COLO829 (cell line): ENCODE measurements at regions not wholly inside any gene's neighbourhood (a gene's known extent, or its start where the extent isn't known, plus 50 kb on each side); places are given as distances from the start of the nearest gene placed in this dataset.

Experiments
- DNase-seq: peaks from one replicate; pipeline ENCODE4 v3.0.0; 2012; ENCODE audit warnings: low spot score

DNA sequence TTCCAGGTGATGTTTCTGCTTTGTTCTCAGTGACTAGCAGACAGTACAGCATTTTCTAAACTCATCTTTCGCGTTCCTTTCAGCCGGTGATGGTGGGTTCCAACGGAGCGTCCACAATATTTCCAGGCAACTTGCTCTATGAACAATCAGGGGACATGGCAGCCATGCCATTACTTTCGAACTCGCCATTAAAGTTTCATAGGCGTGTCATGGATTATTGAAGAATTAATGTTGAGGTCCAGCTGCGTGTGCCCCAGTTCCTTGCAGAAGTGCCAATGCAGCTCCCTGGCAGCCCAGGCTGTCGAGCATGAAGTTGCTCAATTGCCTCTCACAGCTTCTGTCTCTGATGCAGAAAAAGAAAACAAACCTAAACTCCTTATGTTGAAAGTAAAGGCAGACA is 262.2 kb downstream of the IRX2 start:
- DNase-seq = no peak

DNA sequence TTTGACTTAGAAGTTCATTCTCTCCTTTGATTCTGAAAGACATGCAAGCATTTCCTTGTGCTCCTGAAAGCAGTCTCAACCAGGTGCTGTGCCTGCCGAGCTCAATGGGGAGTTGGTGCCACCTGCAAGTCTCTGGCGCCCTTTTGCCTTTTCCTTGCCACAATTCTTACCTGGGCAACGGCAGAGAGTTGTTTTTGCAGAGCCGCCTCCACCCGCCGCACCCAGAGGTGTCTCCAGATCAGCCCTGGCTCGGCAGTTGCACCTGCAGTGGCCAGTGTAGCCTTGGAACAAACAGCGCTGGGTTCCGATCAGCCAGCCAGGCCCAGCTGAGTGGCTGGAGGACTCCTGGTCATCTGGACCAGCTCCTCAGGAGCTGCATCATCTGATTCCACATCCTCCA is 262.9 kb downstream of the IRX2 start:
- DNase-seq = no peak

DNA sequence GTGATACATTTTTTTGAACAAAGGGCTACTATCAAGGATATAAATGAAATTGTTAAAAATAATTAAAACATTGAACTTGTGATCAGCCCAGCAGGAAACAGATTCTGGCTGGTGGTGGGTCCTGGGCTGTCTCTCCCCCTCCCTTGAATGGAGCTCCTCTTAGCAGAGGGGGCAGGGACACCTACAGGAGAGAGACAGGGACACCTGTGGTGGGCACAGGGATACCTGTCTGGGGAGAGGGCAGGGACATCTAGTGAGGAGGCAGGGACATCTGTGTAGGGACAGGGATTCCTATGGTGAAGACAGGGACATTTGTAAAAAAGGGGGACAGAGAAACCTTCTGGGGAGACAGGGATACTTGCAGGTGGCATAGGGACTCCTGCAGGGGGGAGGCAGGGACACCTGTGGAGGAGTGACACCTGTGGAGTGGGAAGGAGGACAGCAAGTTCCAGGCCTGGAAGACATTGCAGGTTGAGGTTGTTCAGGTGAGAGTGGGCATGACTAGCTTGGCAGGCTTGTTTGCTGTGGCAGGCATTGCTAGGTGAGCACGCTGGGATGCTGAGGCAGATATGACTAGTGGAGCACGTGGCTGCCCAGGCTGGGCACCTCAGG is 264.2 kb downstream of the IRX2 start:
- no peak for DNase-seq

DNA sequence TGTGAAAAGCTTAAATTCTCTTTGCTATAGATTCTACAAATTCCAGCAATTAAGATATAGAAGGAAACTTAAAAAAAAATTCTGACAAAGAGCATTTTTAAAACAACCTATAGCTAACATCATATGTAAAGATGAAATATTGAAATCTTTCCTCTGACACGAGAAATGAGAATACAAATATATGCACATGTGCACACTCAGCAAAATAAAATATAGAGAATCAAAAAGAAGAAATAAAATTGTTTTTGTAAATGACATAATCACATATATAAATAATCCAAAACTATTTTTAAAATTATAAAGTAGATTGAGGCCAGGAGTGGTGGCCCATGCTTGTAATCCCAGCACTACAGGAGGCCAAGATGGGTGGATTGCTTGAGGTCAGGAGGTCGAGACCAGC is 265.1 kb downstream of the IRX2 start:
- DNase-seq = no peak

DNA sequence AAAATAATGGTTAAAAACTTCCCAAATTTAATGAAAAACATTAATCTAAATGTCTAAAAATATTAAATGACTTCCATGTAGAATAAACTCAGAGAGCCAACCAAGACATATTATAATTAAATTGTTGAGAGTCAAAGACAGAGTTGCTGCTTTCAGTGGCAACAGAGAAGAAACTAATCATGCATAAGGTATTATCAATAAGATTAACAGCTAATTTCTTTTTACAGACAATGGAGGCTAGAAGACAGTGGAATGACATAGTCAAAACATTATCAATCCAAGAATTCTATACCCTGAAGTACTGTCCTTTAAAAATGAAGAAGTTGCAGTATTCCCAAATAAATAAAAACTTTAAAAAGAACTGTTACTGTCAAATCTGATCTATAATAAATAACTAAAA is 268.7 kb downstream of the IRX2 start:
- DNase-seq = no peak

DNA sequence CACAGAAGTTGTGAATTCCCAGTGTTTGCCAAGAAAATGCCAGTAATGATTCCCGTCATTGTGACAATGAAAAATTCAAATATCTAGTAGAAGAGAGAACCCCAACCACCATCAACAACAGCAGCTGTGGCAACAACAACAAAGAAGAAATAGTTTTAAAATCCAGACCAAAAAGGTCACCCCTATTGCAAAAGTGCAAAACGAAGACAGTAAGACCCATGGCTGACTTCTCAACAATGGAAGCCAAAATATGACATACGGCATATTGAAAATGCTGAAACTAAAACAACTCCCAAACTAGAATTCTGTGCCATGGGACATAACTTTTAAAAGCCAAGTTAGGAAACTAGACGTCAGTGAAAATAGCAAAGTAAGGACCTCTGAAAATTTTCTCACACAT is 270.6 kb downstream of the IRX2 start:
- DNase-seq = no peak

DNA sequence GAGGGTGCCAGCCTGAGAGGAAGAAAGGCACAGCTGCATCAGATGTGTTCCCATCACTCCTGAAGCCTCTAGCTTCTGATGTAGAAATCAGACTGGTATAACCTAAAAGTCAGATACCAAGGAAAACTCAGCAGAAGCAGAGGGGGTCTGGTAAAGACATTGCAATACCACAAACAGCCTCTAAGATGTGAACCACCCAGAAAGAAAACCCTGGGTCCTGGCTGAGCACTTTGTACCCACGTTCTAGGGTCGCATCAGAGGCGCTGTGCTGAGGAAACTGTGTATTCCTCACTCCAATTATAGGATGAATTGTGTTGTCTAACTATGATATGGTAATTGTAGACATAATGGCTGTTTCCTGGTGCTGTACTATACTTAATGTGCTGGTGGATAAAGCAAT is 275.6 kb downstream of the IRX2 start:
- no peak for DNase-seq

DNA sequence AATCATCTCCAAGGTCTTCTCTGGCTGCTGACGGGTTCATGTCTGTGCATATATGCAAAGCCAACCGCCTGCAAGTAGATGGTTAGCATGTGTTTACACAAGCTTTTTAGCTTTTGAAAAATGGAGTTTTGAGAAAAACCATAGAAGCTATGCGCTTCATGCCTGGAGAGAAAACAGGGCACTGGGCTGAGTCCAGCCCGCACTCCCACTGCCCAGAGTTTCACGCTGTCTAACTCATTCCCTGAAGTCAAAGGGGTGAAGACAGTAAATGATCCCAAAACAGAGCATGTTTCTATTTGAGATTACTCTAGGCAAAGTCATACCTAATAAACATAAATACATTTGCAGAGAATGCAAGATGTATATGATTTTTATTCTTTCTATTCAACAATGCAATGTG is 278.8 kb downstream of the IRX2 start:
- no peak for DNase-seq

DNA sequence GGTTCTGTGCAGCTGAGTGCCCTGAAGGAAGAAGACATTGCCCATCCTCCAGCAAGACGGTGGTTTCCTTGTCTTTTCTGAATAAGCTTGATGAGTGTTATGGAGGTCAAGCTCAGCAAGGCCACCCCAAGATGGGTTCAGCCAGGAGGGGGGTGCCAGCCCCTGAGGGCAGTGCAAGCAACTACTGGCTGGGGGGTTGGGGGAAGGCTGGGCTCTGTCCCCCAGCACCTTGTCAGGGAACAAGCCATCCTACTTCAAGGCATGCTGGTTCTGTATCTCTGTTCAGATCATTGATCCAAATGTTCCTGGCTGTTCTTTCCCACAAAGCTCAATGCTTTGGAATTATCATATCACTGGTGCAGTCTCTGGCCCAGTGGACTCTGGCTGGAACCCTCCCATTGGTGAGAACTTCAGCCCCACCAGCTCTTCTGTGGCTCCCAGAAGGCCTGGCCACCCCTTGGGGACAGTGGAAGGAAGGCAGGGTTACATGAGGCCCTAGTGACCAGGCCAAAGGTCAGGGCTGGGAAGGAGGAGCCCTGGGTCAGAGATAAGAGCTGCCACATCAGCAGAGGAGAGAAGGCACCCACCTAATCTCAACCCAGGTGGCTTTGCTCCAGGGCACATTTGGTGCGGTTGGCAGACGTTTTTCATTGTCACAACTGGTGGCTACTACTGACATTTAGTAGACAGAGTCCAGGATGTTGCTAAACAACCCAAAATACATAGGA is 280.2 kb downstream of the IRX2 start:
- DNase-seq = no peak

DNA sequence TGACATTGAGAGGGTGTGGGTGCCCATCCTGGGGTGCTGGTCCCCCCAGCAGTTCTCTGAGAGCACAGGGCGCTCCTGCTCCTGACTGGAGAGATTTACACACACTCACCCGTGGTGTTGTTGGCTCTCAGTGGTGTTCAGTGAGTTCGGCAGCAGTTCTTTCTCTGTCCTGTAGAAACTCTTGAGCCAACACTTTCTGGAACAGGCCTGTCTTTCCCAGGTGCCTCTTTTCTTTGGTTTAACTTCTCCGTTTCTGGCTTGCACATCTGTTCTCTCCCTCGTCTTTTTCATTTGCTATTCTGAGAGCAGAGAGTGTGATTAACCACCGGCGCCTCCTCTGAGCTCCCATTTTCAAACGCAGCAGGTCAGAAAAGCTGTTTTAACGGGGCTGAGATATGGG is 284.5 kb downstream of the IRX2 start:
- no peak for DNase-seq

DNA sequence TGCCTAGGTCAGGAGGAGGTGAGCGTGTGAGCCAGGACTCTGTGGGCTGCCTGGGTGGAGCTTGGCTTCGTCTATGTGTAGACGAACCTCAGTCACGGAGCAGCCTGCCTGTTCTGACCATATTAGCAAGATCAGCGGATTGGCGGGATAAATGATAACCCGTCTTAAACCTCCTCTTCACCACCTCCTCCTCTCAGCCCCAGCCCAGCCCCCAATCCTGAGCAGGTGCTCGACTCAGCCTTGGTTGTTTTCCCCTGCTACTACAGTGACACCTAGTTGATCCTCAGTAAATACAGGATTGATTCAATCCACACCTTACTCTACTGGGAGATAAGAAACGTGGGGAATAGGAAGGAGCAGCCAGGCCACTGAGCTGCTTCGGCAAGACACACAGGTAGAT is 286.1 kb downstream of the IRX2 start:
- no peak for DNase-seq

DNA sequence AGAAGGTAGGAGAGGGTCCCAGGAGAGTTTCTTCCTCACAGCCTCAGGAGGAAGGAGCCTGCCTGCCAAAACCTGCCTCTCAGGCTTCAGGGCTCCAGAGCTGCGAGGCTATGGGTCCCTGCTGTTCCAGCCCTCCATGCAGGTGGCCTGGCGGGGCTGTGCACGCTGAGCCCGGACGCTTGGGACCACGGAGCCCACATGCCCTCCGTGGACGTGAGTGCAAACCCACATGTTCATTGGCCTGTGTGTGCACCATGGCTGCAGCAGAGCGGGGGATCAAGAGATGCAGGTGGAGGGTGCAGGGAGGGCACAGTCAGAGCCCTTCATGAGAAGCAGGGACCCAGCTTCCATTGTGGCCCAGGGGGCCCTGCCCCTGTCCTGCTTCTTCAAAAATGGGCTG is 287.3 kb downstream of the IRX2 start:
- no peak for DNase-seq

DNA sequence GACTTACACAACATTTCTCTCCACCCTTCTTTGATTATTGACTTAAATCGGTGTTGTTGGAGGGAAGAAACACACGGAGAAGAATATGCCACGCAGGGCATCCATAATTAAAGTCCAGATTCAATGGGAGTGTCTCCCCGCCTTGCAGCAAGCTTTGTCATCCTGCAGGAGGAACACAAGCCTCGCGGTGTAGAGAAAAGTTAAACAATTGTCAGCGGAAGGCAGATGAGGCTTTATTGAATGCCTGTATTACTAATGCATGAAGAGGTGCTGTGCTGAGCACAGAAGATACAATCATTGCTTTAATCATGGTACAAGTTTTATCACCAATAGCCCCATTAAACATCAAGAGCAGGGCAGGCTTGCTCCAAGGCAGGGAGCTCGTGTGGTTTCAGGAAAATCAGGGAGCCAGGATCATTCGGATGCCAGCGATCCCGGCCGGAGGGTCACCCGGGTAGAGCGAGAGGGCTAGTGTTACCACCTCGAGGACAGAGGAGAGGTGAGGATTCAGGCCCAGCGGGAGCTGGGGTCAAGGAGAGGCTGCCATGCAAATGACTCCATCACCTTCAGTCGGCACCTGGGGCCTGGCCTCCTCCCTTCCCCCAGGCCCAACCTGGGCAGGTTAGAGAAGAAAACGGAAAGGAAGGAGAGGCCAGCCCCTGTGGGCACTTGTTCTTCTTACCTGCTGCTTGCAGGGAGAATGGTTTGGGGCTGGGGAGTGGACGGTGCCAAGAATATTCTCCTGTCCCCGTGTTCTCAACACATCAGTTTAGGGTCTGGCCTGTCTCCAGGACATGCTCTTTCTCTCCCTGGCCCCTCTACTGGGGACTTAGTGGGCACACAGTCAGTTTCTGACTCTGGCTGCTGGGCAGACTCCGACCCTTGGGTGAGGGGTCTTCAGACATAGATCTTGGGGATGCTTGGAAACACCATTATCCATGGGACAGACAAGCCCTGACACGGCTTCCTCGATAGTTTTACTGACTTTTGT is 289.5 kb downstream of the IRX2 start:
- DNase-seq = no peak

DNA sequence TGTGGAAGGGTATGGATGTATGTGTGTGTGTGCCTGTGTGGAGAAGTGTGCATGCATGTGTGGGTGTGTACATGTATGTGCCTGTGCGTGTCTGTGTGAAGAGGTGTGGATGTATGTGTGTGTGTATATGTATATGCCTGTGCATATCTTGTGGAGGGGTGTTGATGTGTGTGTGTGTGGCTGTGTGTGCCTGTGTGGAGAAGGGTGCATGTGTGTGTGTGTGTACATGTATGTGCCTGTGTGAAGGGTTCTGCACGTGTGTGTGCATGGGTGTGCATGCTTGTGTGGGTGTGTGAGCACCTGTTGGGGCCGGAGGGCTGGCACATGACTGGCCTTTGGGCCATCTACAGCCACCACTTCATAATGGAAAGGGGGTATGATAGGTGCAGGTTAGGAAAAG is 291.4 kb downstream of the IRX2 start:
- DNase-seq = no peak

DNA sequence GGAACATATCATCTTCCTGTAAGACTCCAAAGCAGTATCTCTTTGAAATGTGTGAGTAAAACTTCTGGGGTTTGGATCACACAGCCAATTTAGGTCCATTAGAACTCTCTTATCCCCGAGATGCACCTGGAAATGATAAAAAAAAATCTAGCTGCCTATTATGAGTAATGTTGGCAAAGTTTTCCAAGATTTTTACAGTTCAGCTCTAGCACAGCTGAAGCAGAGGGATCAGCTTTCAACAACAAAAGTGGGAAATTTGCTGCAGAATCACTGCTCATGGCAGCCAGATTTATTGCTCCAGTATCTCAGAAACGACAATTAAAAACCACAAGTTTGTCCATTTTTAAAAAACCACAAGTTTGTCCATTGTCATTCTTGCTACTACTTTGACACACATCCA is 292.2 kb downstream of the IRX2 start:
- DNase-seq = no peak

DNA sequence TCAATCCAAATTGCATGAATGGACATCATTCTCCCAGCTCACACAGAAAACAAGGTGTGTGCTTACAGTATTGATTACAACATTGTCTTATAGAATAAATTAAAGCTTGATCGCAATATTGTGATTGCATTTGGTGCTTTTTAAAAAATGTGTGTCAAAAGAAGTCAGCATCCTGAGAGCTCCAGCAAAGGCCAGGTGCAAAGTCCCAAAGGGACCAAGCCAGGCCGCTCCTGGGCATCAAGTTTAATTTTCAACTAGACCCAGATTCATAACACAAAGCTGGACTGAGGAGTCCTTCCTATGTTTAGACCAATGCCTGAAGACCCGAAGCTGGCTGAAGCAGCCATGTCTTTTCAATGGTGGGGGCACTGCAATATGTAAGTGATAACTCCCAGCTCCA is 295.6 kb downstream of the IRX2 start:
- no peak for DNase-seq

DNA sequence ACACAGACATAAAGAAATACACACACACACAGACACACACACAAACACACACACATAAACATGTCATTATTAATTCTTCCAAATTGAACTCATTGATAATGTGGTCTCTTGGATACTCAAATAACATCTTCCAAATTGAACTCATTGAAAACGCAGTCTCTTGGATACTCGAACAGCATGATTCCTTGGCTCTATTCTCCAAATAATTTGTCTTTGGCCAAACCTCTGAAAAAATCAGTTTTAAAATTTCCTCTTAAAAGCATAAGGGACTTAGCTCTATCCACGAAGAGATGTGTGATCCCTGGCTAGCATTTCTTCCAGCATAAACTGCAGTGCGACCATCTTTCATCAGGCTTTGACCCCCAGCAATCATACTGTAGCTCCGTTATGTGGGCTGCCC is 296.6 kb downstream of the IRX2 start:
- DNase-seq = no peak

DNA sequence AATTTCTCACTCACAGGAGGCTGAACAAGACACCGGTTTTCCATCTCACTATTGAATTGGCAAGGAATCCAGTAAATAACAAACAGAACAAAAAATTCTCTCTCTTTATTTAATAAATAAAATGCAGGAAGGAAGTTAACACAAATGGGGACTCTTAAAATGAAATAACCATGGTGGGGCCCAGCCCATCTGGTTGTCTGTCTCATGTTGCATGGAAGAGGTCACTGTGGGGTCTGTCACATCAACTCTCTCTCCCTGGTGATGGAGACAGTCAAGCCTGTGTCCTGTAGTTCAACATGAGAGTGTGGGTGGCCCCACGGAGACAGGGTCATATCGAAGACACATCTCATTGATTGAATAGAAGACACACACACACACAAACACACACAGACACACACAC is 297.7 kb downstream of the IRX2 start:
- no peak for DNase-seq

DNA sequence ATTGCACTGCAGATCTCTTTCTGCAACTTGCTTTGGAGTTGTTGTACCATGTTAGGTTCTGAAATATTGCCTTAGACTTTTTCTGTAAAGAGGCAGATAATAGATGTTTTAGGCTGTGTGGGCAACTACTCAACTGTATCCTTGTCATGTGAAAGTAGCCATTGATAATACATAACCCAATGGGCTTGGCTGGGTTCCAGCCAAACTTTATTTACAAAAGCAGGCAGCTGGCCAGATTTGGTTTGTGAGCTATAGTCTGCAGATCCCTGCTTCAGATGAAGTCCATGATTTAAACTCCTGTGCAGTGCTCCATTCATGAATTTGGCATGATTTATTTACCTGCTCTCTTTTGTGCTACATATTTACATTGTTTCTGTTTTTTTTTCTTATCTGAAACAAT is 300.4 kb downstream of the IRX2 start:
- DNase-seq = no peak

DNA sequence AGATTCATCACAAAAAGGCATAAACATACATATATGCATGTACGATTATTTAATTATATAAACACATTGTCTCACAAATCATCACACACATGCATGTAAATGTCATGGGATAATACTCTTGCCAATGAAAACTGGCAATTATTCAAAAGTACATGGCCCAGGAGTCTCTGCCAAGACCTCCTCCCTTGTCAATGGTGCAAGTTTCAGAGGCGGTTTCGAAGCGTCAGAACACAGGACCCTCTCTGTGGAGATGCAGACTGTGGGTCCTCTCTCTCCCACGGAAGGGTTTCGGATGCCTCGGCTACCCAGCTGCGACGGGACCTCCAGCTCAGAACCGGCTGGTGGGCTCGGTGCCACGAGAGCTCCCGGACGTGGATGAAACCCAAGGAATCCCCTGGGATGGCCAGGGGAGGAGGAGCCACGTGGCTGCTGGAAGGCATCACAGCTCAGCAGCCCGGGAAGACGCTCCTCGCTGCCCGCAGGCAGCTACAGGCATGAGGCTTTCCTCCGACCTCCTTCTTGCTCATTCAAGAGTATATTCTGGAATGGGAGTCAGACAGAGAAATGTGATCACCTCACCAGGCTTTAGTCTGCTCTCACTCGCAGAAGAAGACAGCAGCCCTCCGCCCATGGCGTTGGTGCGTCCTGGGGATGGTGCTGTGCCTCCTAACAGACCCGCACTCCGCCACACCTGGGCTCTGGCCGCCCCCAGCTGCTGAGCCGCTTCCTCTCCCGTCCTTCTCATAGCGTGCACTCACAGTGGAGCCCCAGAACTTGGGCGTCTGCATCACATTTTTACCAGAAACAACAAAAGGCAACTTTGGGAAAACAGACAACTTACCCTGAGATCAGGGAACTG is 308.8 kb downstream of the IRX2 start:
- no peak for DNase-seq

DNA sequence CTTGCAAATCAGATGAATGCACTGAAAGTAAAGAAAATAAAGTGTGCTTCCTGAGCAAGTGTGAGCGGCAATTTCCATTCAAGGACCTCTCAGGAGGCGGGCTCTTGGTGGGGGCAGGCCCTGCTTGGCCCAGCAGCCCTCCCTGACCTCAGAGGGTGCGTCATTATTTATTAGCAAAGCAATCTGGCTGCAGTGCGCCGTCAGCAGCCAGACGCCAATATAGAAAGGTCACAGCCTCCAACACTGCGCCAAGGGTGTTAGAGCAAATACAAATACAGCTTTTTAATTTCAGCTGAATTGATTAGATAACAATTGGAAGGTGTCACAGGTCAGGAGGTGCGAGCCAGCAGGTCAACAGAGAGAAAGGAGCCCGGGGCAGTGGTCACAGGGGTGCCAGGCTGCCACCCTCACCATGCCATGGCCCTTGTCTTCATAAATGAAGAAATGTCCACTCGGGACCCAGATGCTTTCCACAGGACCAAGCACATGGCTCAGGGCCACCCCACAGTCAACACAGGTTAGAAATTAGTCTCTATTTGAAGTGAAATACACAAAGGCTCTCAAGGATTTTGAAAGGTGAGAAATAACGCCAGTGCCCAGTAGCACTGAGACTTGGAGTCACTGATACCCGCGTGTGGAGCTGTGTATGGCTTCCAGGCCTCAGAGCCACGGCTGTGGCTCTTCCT is 309.8 kb downstream of the IRX2 start:
- DNase-seq = no peak

DNA sequence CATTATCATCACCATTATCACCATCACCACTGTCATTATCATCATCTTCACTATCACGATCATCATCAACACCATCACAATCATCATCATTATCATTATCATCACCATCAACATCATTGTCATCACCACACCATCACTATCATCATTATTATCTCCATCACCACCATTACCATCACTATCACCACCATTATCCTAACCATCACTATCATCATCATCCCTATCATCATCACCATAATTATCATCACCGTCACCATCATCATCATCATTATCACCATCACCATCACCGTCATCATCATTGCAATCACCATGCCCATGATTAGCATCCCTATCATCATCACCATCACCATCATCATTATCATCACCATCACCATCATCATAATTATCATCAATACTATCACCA is 311.9 kb downstream of the IRX2 start:
- no peak for DNase-seq
